ENCODE measurements at regions not wholly inside any gene's neighbourhood (a gene's known extent, or its start where the extent isn't known, plus 50 kb on each side); places are given as distances from the start of the nearest gene placed in this dataset.

DNA sequence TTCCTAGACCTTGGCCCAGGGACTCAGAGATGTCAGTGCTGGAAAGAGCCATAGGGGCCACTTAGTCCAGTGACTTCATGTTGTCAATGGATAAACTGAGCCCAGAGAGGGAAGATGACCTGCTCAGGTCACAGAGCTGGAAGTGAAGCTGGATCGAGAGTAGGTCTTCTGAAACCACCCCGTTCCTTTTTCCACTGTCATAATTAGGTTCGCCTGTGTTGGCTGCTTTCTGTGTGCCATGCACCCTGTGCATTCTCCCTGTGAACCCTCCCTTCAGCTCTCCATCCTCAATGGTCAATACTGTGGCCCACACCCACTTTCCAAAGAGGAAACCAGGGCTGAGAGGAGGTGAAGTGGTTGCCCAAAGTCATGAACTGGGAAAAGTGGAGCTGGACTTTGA lies 74.8 kb downstream of the CCR1 start:
- TF ChIP-seq POLR2A (IDR thresholded peaks at IDR 0.05; ENCODE audit: low read depth, low read length) = no peak
- TF ChIP-seq SMC3 (IDR thresholded peaks at IDR 0.05; ENCODE audit: low read depth, low read length) = no peak
- TF ChIP-seq, protein P1, sequence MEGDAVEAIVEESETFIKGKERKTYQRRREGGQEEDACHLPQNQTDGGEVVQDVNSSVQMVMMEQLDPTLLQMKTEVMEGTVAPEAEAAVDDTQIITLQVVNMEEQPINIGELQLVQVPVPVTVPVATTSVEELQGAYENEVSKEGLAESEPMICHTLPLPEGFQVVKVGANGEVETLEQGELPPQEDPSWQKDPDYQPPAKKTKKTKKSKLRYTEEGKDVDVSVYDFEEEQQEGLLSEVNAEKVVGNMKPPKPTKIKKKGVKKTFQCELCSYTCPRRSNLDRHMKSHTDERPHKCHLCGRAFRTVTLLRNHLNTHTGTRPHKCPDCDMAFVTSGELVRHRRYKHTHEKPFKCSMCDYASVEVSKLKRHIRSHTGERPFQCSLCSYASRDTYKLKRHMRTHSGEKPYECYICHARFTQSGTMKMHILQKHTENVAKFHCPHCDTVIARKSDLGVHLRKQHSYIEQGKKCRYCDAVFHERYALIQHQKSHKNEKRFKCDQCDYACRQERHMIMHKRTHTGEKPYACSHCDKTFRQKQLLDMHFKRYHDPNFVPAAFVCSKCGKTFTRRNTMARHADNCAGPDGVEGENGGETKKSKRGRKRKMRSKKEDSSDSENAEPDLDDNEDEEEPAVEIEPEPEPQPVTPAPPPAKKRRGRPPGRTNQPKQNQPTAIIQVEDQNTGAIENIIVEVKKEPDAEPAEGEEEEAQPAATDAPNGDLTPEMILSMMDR (conservative IDR thresholded peaks at IDR 0.05; ENCODE audit: low read depth, low read length) = no peak
- no peak for TF ChIP-seq MAZ (IDR thresholded peaks at IDR 0.05; ENCODE audit: borderline replicate concordance, low read depth, low read length)

Measured in IMR-90 (cell line).